SK-N-MC (cell line): ENCODE measurements at regions not wholly inside any gene's neighbourhood (a gene's known extent, or its start where the extent isn't known, plus 50 kb on each side); places are given as distances from the start of the nearest gene placed in this dataset.

Experiments
- EZH2 ChIP-seq: fragments of 200-600 bp; sonication (generic); IDR thresholded peaks from one replicate; pipeline ENCODE4 v1.6.1; 2017; ENCODE audit warnings: antibody characterized with exemption
- POLR2AphosphoS5 ChIP-seq: IDR thresholded peaks from 2 replicates; pipeline ENCODE4 v1.6.1; 2012; ENCODE audit warnings: mild to moderate bottlenecking, low read depth, low read length, borderline replicate concordance

DNA sequence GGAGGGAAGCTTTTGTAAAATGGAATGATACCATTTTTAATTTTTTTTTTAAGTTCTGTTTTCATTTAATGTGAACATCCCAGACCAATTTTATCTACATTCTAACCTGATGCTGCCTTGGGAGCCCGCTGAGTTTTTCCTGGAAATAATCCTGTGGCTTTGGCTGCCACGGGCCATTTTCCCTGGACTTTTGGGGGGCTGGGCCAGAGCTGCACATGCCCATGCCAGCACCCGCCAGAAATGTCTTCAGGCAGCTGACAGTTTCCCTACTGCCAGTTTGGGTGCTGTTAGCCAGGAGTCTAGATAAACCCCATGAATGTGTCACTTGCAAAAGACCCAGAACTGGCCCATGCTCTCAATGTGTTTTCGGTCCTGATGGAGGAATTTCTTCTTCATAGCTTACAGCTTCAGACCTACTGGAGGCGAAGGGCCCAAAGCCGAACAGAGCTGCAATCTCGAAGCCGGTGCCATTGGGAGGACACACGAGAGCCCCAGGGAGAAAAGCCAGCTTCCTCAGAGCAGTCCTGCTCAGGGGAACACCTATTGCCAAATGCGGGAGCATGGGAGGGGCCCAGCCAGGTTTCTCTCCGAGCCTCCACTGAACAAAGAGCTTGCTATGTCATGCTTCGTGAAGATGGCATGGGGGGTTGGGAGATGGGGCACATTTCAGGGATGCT, 444.2 kb upstream of the MKI67 start:
- TF ChIP-seq POLR2AphosphoS5 = no peak
- no peak for TF ChIP-seq EZH2
